ENCODE measurements at regions not wholly inside any gene's neighbourhood (a gene's known extent, or its start where the extent isn't known, plus 50 kb on each side); places are given as distances from the start of the nearest gene placed in this dataset.

DNA sequence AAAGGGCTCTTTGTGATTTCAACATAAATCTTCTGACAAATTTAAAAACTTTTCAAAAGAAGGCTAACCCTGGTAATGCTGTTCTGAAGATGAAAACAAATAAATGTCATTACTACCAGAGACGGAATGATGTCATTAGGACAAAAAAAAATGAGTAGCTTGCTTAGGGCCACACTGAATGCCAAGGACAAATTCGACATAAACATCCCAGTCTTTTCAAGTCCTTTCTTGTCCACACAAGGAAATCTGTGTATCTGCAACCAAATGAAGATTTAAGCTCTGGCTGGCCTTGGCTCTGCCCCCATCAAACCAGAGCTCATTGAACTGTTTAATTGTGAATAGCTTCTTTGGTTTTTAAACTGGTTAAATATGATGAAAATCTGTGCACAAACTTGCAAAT, 592.7 kb downstream of the TLE1 start:
- TF ChIP-seq, protein P1, sequence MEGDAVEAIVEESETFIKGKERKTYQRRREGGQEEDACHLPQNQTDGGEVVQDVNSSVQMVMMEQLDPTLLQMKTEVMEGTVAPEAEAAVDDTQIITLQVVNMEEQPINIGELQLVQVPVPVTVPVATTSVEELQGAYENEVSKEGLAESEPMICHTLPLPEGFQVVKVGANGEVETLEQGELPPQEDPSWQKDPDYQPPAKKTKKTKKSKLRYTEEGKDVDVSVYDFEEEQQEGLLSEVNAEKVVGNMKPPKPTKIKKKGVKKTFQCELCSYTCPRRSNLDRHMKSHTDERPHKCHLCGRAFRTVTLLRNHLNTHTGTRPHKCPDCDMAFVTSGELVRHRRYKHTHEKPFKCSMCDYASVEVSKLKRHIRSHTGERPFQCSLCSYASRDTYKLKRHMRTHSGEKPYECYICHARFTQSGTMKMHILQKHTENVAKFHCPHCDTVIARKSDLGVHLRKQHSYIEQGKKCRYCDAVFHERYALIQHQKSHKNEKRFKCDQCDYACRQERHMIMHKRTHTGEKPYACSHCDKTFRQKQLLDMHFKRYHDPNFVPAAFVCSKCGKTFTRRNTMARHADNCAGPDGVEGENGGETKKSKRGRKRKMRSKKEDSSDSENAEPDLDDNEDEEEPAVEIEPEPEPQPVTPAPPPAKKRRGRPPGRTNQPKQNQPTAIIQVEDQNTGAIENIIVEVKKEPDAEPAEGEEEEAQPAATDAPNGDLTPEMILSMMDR (IDR thresholded peaks at IDR 0.05): no peak
- TF ChIP-seq POLR2AphosphoS5 (IDR thresholded peaks at IDR 0.05; ENCODE audit: insufficient read depth in 1 of 2, low read depth in 1 of 2): peak in 1 of 2 donors; percentile 35
- TF ChIP-seq POLR2A (IDR thresholded peaks at IDR 0.05): no peak

All from vagina (tissue), 2 donors.